ENCODE measurements at regions not wholly inside any gene's neighbourhood (a gene's known extent, or its start where the extent isn't known, plus 50 kb on each side); places are given as distances from the start of the nearest gene placed in this dataset.
"Not testable (repeated sequence)": the region's sequence is repeated elsewhere in the genome, so short reads cannot be mapped to it uniquely, and the experiment has no call there.

DNA sequence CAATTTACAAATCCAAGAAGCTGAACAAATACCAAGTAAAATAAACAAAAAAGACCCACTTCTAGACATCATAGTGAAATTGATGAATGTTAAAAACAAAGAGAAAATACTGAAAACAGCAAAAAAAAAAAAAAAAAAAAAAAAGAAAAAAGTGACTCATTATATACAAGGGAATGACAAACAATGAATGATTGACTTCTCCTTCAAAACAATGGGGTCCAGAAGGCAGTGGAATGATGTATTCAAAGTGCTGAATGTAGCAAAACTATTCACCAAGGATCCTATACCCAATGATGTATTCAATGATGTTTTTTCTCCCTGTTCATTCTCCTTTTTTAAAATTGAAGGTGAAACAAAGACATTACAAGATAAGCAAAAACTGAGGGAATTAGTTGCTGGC is 650.0 kb downstream of the UTRN start:
- no peak for DNase-seq

DNA sequence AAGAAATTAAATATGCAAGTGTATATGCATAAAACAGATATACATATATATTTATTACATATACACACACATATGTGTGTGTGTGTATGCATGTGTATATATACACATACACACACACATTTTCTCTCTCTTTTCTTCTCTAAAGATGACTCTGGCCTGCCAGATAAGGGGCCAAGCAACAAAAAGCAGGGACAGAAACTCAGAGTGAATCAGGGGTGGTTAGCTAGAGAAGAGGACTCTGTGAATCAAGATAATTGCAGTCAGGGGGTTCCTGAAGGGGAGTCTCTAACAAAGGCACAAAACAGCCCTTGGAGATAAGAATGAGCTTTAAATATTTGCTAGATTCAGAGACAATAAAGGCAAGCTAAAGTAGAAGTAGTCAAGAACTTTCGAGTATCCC is 650.5 kb downstream of the UTRN start:
- no peak for DNase-seq

DNA sequence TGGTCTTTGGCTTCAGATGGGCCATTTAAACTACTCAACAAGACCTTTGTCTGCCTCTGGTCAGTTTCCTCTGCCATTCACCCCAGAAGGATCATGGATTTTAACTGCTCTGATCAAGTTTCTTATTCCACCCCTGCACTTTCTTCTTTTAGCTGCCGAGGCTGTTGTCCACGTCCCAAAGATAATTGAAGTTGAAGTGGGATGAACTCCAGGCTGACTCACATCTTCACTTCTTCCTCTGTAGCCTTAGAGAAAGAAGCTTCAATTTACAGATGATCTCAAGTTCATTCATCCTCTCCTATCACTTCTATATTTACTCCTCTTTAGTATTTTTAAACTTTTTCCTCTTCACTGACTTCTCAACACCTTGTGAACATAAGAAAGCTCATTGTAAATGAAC is 651.6 kb downstream of the UTRN start:
- no peak for DNase-seq

DNA sequence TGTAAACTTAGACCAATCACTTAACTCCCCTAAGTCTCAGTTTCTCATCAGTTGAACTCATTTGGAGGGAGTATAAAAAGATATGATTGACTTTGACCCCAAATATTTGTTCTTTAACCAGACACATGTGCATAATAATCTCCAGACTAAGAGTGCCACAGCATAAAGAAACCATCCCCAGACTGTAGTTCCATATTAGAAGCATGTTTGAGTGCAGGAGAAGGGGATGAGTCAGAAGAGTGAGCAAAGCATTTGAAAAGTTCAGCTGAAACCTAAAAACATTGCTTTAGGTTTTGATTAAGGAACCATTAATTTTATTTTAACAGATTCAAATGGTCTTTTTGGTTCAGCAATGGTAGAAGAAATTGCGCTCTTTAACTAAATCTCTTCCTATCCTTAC is 654.8 kb downstream of the UTRN start:
- DNase-seq = no peak

DNA sequence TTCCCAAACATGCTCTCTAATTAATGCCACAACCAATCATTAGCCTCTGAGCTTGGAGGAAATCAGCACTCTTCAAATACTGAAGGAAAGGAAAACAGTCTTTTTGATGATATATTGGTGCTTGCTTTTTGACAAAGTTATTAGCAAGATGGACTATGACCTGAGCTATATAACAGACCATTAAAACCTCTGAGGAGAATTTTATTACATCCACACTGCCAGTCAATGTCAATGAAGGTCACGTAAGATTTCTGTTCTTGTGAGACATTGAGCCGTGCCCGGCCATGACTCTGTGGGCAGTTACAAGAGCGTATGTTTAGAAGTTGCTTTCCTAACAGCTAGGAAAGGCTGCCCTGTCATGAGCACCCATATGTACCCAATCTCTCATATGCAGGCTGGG is 659.0 kb downstream of the UTRN start:
- no peak for DNase-seq

- DNase-seq = no peak
These were observed 662.4 kb downstream of the UTRN start for GRCh38 chr6:144947398-144947976.

DNA sequence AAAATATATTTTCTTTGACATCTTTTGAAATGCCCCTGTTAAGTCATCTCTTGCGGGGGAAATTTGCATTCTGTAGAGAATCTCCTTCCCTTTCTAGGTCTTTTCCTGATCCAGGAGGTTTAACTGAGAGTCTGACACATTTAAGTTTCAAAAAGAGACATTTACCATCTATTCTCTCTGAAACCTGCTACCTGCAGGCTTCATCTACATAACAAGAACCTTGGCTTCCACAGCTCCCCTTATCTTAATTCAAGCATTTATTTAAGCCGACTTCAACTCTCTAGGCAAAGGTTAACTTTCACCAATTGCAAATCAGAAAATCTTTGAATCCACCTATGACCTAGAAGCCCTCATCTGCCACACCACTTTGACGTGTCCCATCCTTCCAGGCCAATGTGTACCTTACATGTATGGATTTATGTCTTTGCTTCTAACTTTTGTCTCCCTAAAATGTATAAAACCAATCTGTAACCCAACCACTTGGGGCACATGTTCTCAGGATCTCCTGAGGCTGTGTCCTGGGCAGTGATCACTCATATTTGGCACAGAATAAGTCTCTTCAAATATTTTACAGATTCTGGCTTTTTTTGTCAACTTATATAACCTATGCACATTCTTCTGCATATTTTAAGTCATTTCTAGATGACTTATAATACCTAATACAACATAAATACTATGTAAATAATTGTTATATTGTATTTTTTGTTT is 666.7 kb downstream of the UTRN start:
- DNase-seq = no peak

- no peak for DNase-seq
These were observed 667.5 kb downstream of the UTRN start for GRCh38 chr6:144952456-144953240.

DNA sequence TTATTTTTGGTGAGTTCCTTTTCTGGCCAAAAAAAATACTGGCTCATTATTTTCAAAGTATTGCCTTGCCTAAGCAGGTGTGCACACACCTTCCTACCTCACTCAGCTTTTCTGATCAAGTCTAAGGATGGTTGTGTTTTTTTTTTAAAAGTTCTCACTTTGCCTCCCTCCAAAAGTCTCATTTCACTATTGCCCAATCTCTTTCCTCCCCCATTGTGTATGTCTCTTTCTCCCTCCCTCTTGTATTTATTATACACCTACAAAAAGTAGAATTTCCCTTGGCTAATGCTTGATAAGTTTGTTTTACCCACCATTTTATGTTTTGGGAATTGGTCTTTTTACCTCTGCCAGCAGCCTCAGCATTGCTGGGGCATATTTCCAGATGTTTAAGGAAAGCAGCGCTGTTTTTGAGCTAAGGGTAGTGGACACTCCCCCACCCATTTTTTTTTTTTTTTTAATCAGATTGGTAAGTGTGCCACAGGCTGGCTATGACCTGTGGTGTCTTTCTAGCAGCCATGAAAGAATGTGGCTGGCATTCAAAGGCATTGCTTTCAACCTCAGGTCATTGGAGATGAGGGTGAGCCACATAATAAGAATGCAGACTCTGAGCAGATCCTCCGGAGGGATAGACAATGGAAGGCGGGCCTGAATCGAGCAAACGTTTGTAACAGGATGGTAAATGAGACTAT is 668.6 kb downstream of the UTRN start:
- DNase-seq = no peak

DNA sequence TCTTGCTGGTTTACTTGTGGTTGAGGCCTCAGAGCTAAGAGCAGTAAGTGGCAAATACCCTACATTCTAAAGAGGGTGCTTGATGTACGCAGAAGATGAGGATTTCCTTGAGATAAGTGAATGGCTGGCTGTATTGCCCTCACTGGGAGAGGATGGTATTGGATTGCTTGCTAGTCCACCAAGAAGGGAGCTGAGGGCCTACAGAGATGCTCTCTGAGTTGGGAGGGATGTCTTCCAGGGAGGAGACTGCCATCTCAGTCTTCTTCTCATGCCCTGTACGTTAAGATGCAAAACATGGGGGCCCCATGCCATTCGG is 669.1 kb downstream of the UTRN start:
- no peak for DNase-seq

GRCh38 chr6:144955392-144955791 is 670.3 kb downstream of the UTRN start:
- DNase-seq = no peak

- DNase-seq = no peak
These were observed 670.7 kb downstream of the UTRN start for GRCh38 chr6:144955859-144956258.

GRCh38 chr6:144956697-144957096 is 671.6 kb downstream of the UTRN start:
- not testable (repeated sequence) for DNase-seq

- no peak for DNase-seq
These were observed 672.3 kb downstream of the UTRN start for GRCh38 chr6:144957236-144957937.

- no peak for DNase-seq
These were observed 684.0 kb downstream of the UTRN start for GRCh38 chr6:144969154-144969553.

GRCh38 chr6:144969602-144970272 is 684.6 kb downstream of the UTRN start:
- no peak for DNase-seq

DNA sequence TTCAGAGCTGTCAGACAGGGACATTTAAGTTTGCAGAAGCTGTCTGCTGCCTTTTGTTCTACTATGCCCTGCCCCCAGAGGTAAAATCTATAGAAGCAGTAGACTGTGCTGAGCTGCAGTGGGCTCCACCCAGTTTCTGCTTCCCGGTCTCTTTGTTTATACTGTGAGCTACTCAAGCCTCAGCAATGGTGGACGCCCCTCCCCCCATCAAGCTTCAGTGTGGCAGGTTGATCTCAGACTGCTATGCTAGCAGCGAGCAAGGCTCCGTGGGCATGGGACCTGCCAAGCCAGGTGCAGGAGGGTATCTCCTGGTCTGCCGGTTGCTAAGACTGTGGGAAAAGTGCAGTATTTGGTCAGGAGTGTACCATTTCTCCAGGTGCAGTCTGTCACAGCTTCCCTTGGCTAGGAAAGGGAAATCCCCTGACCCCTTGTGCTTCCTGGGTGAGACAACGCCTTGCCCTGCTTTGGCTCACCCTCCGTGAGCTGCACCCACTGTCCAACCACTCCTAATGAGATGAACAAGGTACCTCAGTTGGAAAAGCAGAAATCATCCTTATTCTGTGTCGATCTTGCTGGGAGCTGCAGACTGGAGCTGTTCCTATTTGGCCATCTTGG is 692.2 kb downstream of the UTRN start:
- not testable (repeated sequence) for DNase-seq

DNA sequence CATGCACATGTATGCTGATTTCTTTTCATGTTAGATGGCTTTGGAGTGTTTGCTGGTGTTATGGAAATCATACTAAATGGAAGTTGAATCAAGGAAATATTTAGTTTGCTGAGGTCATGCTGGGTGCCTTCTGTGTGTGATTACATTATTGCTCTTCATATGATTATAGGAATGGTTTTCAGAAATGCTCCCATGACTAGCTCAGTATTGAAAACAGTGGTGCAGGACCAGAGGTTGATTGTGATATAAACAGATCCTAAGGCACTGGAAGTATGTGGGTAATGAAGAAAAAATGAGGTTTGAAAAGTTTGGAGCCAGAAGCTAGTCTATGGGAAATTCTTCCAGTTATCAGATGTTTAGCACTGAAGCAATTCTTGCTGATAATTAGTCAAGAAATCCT is 693.1 kb downstream of the UTRN start:
- no peak for DNase-seq

DNA sequence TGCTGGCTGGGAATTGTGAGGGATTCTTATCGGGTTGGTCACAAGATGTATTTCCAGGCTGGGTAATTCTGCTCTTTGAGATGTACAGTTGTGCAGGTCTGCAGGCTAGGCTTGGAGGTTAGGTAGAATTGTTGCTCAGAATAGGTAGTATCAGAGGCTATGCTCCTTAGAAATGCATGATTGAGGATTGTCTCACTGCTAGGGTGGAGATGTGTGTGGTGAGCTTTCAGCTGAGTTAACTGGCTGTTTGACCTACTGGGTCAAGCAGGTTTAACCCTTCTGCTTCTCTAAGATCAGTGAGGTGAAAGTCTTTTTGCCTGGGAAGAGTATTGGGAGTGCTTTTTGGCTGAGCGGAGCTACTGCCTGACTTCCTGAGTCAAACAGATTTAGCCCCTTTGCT is 701.1 kb downstream of the UTRN start:
- no peak for DNase-seq

DNA sequence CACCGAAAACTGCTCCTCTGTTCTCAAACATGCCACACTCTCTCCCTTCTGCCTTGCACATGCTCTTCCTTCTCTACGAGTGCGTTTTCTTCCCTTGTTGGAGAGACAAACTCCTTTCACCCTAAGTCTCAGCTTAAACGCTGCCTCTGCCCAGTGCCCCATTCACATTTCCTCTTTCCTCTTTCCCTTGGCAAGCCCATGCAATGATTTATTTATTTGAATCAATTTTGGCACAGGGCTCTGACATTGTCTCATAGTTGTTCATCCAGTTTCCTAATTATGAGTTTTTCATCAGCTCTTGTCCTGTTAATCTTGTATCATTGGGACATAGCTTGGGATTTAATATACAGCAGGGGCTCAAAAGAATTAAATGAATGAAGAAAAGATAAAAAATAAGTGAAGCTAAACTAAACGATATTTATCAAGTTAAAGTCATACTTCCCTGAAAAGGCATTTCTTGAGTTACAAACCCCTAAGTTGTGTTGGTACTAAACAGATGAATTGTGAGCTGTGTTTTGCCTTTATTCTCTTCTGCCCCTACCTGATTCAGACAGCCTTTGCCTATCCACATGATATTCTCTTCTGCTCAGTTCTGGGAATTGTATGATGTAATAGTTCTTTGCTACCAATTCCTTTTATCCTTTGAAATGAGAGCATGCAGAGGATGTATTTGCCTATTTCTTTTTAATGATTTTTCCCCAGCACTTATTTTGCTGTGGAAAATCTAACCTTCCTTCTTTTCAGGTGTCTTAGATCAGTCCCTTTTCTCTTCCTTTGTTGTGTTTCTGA is 704.4 kb downstream of the UTRN start:
- no peak for DNase-seq

GRCh38 chr6:144990784-144991183 is 705.6 kb downstream of the UTRN start:
- DNase-seq = no peak
